Psoas muscle (tissue), 7 donors: ENCODE measurements at regions not wholly inside any gene's neighbourhood (a gene's known extent, or its start where the extent isn't known, plus 50 kb on each side); places are given as distances from the start of the nearest gene placed in this dataset.

ENCODE experiments used
- ATAC-seq, 4 donors: fragments of 200-7000 bp; cut with Tn5 transposase; one replicate each; pipeline ENCODE4 v1.9.1; 2020; ENCODE audit warnings: moderate library complexity in 3 of 4, mild to moderate bottlenecking in 2 of 4
- DNase-seq, 2 donors: peaks; one replicate each; pipeline ENCODE4 v3.0.0-alpha.2; 2020
- H3K27ac ChIP-seq: fragments of 200-600 bp; one replicate; pipeline ENCODE4 v1.8.0; 2022
- H3K27me3 ChIP-seq, 3 donors: fragments of 200-600 bp in 1 of 3; one replicate each; pipeline versions ENCODE4 v1.6.1 to v1.8.0; 2013 to 2022; ENCODE audit warnings: low read length in 2 of 3, mild to moderate bottlenecking in 2 of 3, moderate library complexity in 1 of 3; ENCODE audit not compliant: insufficient read depth in 3 of 3
- H3K36me3 ChIP-seq, 2 donors: fragments of 200-600 bp in 1 of 2; one replicate each; pipeline versions ENCODE4 v1.6.1 to v1.8.0; 2013 to 2022; ENCODE audit warnings: low read depth in 1 of 2, mild to moderate bottlenecking in 1 of 2, moderate library complexity in 1 of 2; ENCODE audit not compliant: insufficient read depth in 1 of 2
- H3K4me1 ChIP-seq: fragments of 200-600 bp; one replicate; pipeline ENCODE4 v1.8.0; 2022
- H3K4me3 ChIP-seq: fragments of 200-600 bp; one replicate; pipeline ENCODE4 v1.8.0; 2022; ENCODE audit warnings: mild to moderate bottlenecking
- H3K9me3 ChIP-seq: fragments of 200-600 bp; one replicate; pipeline ENCODE4 v1.8.0; 2022
- WGBS, 3 donors: extraction: QIAGEN DNeasy Blood & Tissue Kit; methylation state at CpG; one replicate each; pipeline versions ENCODE4 v1.1.6 to v1.1.7; 2013; 5-methylcytosine and 5-hydroxymethylcytosine counted together
- intact Hi-C, 2 donors: fragments of 100-400 bp; cut with DNase I; formaldehyde crosslinking; loops; one replicate each; pipeline versions ENCODE4 v1.11.0 to v1.14.2; 2022
- TF ChIP-seq, protein P1 (sequence below): fragments of 200-600 bp; IDR thresholded peaks from one replicate; pipeline ENCODE4 v1.8.0; 2022; ENCODE audit warnings: antibody characterized with exemption
- donor health status: healthy with polysubstance abuse.
- donor health status: DM: no; HTN: no; CAD: no; lungs with moderate emphysema.
- donor health status: Bipolar disorder and iron deficiency.
- donor health status: healthy.
- donor health status: DM: yes; HTN: yes; CAD: no.
- donor health status: DM: no; HTN: no; CAD: no.
- donor health status: DM: yes; HTN: yes; CAD: no.

DNA sequence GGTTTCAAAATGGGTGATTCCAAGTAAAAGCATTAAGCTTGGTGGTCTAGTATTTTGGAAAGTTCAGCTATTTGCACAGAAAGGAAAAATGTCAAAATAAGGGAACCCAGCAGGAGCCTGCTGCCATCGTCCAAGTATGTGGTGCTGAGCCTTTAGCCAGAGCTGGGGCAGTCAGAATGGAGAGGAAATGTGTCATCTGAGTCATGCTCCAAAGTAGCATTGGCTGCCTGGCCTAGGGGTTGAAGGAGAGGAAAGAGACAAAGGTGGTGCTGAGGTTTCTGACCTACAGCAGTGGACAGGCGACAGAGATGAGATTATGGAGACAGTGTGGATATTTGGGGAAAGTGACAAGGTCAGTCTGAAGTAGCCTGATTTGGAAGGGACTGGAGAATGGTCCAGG, 103.9 kb downstream of the PLCE1 start:
- H3K36me3 ChIP-seq = no peaks in the 10 kb centered on the region

DNA sequence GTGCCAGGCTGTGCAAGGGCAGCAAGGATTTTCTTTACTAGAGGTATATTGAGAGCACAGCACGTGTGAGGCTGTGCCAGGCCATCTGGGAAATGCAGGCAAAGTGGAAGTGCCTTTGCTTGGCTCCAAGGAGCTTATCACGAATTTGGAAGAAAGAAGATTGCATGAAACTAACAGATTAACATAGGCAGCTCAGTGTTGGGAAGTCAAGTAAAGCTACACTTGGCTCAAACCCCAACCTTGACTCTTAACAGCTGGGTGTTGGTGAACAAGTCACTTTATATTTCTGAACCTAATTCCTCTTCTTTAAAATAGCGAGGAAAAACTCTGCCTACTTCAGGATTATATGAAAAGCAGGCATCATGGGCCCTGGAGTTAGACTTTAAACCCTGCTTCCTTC, 105.2 kb downstream of the PLCE1 start:
- no peaks in the 10 kb centered on the region for H3K27me3 ChIP-seq
- intact Hi-C loops = no loop called here
- 48 to 63% (median 54%) methylated on average over 3 of the region's 3 CpGs for WGBS, 3 donors
- no peak overlapping the region for H3K27ac ChIP-seq
- no peaks in the 10 kb centered on the region for H3K4me1 ChIP-seq
- no peaks in the 10 kb centered on the region for H3K9me3 ChIP-seq
- TF ChIP-seq, protein P1, sequence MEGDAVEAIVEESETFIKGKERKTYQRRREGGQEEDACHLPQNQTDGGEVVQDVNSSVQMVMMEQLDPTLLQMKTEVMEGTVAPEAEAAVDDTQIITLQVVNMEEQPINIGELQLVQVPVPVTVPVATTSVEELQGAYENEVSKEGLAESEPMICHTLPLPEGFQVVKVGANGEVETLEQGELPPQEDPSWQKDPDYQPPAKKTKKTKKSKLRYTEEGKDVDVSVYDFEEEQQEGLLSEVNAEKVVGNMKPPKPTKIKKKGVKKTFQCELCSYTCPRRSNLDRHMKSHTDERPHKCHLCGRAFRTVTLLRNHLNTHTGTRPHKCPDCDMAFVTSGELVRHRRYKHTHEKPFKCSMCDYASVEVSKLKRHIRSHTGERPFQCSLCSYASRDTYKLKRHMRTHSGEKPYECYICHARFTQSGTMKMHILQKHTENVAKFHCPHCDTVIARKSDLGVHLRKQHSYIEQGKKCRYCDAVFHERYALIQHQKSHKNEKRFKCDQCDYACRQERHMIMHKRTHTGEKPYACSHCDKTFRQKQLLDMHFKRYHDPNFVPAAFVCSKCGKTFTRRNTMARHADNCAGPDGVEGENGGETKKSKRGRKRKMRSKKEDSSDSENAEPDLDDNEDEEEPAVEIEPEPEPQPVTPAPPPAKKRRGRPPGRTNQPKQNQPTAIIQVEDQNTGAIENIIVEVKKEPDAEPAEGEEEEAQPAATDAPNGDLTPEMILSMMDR = no peak
- DNase-seq = no peak
- H3K36me3 ChIP-seq = no peaks in the 10 kb centered on the region
- no peak overlapping the region for H3K4me3 ChIP-seq
- ATAC-seq = no peak

More for the DNA sequence above, 103.9 kb downstream of the PLCE1 start:
- Histone ChIP-seq H3K4me3 (no peak overlapping the region), H3K27ac (no peak overlapping the region), H3K27me3 (no peaks in the 10 kb centered on the region), H3K4me1 (peaks cover 2% of the 10 kb centered on the region), H3K9me3 (no peaks in the 10 kb centered on the region)
- 82 to 84% (median 84%) methylated on average over 2 of the region's 2 CpGs for WGBS, 3 donors
- no peak for ATAC-seq
- TF ChIP-seq, protein P1 = no peak
- intact Hi-C loops = no loop called here
- no peak for DNase-seq

DNA sequence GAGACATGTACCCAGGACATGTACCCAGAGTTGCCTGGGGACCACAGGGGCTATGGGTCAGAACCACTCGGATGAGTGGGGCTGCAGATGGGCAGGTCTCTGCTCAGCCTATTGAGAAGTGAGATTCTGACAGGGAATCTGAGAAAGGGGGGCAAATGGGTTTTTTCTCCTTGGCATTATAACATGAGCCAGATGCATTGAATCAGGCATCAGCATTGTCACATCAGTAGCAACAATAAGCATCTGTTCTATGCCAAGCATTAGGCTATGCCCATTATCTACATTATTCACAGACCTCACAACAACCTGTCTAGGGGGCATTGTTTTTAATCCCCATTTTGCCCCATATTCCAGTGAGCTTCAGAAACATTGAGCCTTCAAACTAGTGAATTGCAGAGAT, 108.2 kb downstream of the PLCE1 start:
- Histone ChIP-seq H3K36me3 (no peaks in the 10 kb centered on the region), H3K27ac (no peak overlapping the region), H3K4me1 (no peaks in the 10 kb centered on the region), H3K27me3 (no peaks in the 10 kb centered on the region), H3K9me3 (no peaks in the 10 kb centered on the region), H3K4me3 (no peak overlapping the region)
- ATAC-seq (no peak), DNase-seq (no peak)
- 82 to 93% (median 86%) methylated on average over 1 of the region's 1 CpG for WGBS, 3 donors
- intact Hi-C loops = no loop called here
- TF ChIP-seq, protein P1 = no peak

DNA sequence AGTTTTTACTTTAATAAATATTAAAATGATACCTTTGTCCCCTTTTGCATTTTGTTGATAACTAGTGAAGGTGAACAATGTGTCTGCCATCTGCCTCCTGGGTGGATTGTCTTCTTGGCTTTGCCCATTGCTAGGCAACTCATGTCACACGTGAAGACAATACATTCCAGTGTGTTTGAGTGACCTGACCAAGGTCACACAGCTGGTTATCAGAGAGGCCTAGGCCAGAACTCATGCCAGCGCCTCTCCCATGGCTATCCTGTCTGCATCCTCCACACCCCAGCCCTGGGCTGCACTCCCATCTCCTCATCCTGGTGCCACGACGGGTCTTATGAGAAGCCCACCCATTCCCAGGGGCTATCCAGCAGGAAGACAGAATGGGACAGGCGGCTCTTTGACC, 108.7 kb downstream of the PLCE1 start:
- DNase-seq (no peak), ATAC-seq (no peak)
- Histone ChIP-seq H3K9me3 (no peaks in the 10 kb centered on the region), H3K4me3 (no peak overlapping the region), H3K36me3 (no peaks in the 10 kb centered on the region), H3K27me3 (no peaks in the 10 kb centered on the region), H3K4me1 (no peaks in the 10 kb centered on the region), H3K27ac (no peak overlapping the region)
- WGBS, 3 donors = 67 to 74% (median 70%) methylated on average over 5 of the region's 5 CpGs
- TF ChIP-seq, protein P1 = no peak
- intact Hi-C loops = no loop called here

- no peak overlapping the region for H3K27ac ChIP-seq
- TF ChIP-seq, protein P1 = no peak
- H3K27me3 ChIP-seq = no peaks in the 10 kb centered on the region
- H3K9me3 ChIP-seq = no peaks in the 10 kb centered on the region
- H3K36me3 ChIP-seq = no peaks in the 10 kb centered on the region
- ATAC-seq (no peak), DNase-seq (no peak)
- H3K4me1 ChIP-seq = no peaks in the 10 kb centered on the region
- no peak overlapping the region for H3K4me3 ChIP-seq
- WGBS, 3 donors = 79 to 83% (median 82%) methylated on average over 2 of the region's 2 CpGs
- intact Hi-C loops = no loop called here
These were observed 109.5 kb downstream of the PLCE1 start for GRCh38 chr10:94103192-94103591.
